Uterus (tissue), 2 donors: ENCODE measurements at regions not wholly inside any gene's neighbourhood (a gene's known extent, or its start where the extent isn't known, plus 50 kb on each side); places are given as distances from the start of the nearest gene placed in this dataset.

ENCODE experiments used
- POLR2A ChIP-seq, 2 donors: fragments of 450-650 bp; IDR thresholded peaks; one replicate each; pipeline ENCODE4 v1.6.1; 2016; ENCODE audit warnings: antibody characterized with exemption in 2 of 2, mild to moderate bottlenecking in 1 of 2, moderate library complexity in 1 of 2
- TF ChIP-seq, protein P1 (sequence below), 4 experiments: fragments of 200-600 bp in 2 of 4; fragments of 450-650 bp in 2 of 4; sonication (generic) in 2 of 4; IDR thresholded peaks; one replicate each; pipeline ENCODE4 v1.5.1; 2016 to 2019; ENCODE audit warnings: antibody characterized with exemption in 4 of 4, mild to moderate bottlenecking in 2 of 4, moderate library complexity in 1 of 4

DNA sequence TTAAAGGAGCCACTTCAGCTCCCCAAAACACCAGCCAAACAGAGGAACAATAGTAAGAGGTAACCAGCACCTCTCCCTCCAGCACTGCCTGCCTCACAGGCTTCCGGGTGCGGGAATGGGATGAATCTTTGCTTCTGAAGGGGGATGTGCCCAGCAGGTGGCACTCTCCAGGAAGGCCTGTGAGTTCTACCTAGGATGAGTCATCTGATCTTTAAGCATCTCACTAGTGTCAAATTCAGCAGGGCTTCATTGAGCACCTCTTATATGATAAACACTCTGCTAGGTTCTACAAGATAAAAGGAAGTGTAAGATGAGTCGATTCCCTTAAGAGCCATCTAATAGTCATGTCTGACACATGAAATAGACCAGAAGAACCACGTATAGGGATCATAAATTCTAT lies 237.4 kb upstream of the UMPS start:
- TF ChIP-seq, protein P1, sequence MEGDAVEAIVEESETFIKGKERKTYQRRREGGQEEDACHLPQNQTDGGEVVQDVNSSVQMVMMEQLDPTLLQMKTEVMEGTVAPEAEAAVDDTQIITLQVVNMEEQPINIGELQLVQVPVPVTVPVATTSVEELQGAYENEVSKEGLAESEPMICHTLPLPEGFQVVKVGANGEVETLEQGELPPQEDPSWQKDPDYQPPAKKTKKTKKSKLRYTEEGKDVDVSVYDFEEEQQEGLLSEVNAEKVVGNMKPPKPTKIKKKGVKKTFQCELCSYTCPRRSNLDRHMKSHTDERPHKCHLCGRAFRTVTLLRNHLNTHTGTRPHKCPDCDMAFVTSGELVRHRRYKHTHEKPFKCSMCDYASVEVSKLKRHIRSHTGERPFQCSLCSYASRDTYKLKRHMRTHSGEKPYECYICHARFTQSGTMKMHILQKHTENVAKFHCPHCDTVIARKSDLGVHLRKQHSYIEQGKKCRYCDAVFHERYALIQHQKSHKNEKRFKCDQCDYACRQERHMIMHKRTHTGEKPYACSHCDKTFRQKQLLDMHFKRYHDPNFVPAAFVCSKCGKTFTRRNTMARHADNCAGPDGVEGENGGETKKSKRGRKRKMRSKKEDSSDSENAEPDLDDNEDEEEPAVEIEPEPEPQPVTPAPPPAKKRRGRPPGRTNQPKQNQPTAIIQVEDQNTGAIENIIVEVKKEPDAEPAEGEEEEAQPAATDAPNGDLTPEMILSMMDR (IDR thresholded peaks at IDR 0.05), result peak; percentile 13 to 49 (median 35)
- no peak for TF ChIP-seq POLR2A (IDR thresholded peaks at IDR 0.05)
